ENCODE measurements at regions not wholly inside any gene's neighbourhood (a gene's known extent, or its start where the extent isn't known, plus 50 kb on each side); places are given as distances from the start of the nearest gene placed in this dataset.

GRCh38 chr15:98062869-98063268 lies 102.4 kb downstream of the ARRDC4 start:
- CTCF ChIA-PET, result no interaction called here
- no peaks in the 10 kb centered on the region for H3K4me1 Mint-ChIP-seq (ENCODE audit: low read depth, unreplicated experiment)
- H3K27ac Mint-ChIP-seq (ENCODE audit: unreplicated experiment), result no peak overlapping the region
- no peaks in the 10 kb centered on the region for H3K36me3 Mint-ChIP-seq (ENCODE audit: insufficient read depth, unreplicated experiment)
- DNase-seq, result no peak
- POLR2A ChIA-PET, result no interaction called here
- Histone ChIP-seq H3K27me3 (replicated peaks; ENCODE audit: control insufficient read depth, insufficient read depth, low read length) (no peaks in the 10 kb centered on the region), H3K4me1 (no peaks in the 10 kb centered on the region), H3K4me3 (ENCODE audit: low read depth, low read length) (no peak overlapping the region), H3K36me3 (ENCODE audit: control insufficient read depth, insufficient read depth, low read length) (no peaks in the 10 kb centered on the region), H3K9me3 (no peaks in the 10 kb centered on the region)
- H3K9me3 Mint-ChIP-seq (ENCODE audit: unreplicated experiment), result peaks cover 18% of the 10 kb centered on the region
- no peak for TF ChIP-seq CTCF (IDR thresholded peaks at IDR 0.05; ENCODE audit: insufficient read depth in 1 of 2, low read depth in 1 of 2, low read length in 1 of 2, severe bottlenecking in 1 of 2, unreplicated experiment in 1 of 2)
- intact Hi-C loops (cut with micrococcal nuclease; ENCODE audit: unreplicated experiment), result no loop called here
- H3K4me3 Mint-ChIP-seq (ENCODE audit: unreplicated experiment), result no peak overlapping the region
- no TSS peak for BruUV-seq (replicated peaks)
- H3K27me3 Mint-ChIP-seq (ENCODE audit: insufficient read depth, unreplicated experiment), result peaks cover 6% of the 10 kb centered on the region

GRCh38 chr15:98063315-98063714 lies 102.8 kb downstream of the ARRDC4 start:
- intact Hi-C loops (cut with micrococcal nuclease; ENCODE audit: unreplicated experiment), result no loop called here
- no peaks in the 10 kb centered on the region for H3K27me3 ChIP-seq (replicated peaks; ENCODE audit: control insufficient read depth, insufficient read depth, low read length)
- no TSS peak for BruUV-seq (replicated peaks)
- H3K9me3 ChIP-seq, result no peaks in the 10 kb centered on the region
- H3K4me1 ChIP-seq, result no peaks in the 10 kb centered on the region
- Mint-ChIP-seq H3K27me3 (ENCODE audit: insufficient read depth, unreplicated experiment) (peaks cover 6% of the 10 kb centered on the region), H3K27ac (ENCODE audit: unreplicated experiment) (no peak overlapping the region), H3K9me3 (ENCODE audit: unreplicated experiment) (peaks cover 18% of the 10 kb centered on the region), H3K4me3 (ENCODE audit: unreplicated experiment) (no peak overlapping the region), H3K36me3 (ENCODE audit: insufficient read depth, unreplicated experiment) (no peaks in the 10 kb centered on the region), H3K4me1 (ENCODE audit: low read depth, unreplicated experiment) (no peaks in the 10 kb centered on the region)
- ChIA-PET CTCF (no interaction called here), POLR2A (no interaction called here)
- no peak for TF ChIP-seq CTCF (IDR thresholded peaks at IDR 0.05; ENCODE audit: insufficient read depth in 1 of 2, low read depth in 1 of 2, low read length in 1 of 2, severe bottlenecking in 1 of 2, unreplicated experiment in 1 of 2)
- DNase-seq, result no peak
- no peak overlapping the region for H3K4me3 ChIP-seq (ENCODE audit: low read depth, low read length)
- H3K36me3 ChIP-seq (ENCODE audit: control insufficient read depth, insufficient read depth, low read length), result no peaks in the 10 kb centered on the region

- BruUV-seq (replicated peaks), result no TSS peak
- Histone ChIP-seq H3K36me3 (ENCODE audit: control insufficient read depth, insufficient read depth, low read length) (no peaks in the 10 kb centered on the region), H3K9me3 (no peaks in the 10 kb centered on the region), H3K4me3 (ENCODE audit: low read depth, low read length) (no peak overlapping the region), H3K27me3 (replicated peaks; ENCODE audit: control insufficient read depth, insufficient read depth, low read length) (no peaks in the 10 kb centered on the region), H3K4me1 (no peaks in the 10 kb centered on the region)
- H3K36me3 Mint-ChIP-seq (ENCODE audit: insufficient read depth, unreplicated experiment), result no peaks in the 10 kb centered on the region
- POLR2A ChIA-PET, result no interaction called here
- peaks cover 6% of the 10 kb centered on the region for H3K27me3 Mint-ChIP-seq (ENCODE audit: insufficient read depth, unreplicated experiment)
- no peak for TF ChIP-seq CTCF (IDR thresholded peaks at IDR 0.05; ENCODE audit: insufficient read depth in 1 of 2, low read depth in 1 of 2, low read length in 1 of 2, severe bottlenecking in 1 of 2, unreplicated experiment in 1 of 2)
- CTCF ChIA-PET, result no interaction called here
- H3K4me3 Mint-ChIP-seq (ENCODE audit: unreplicated experiment), result no peak overlapping the region
- no peak for DNase-seq
- H3K27ac Mint-ChIP-seq (ENCODE audit: unreplicated experiment), result no peak overlapping the region
- no peaks in the 10 kb centered on the region for H3K4me1 Mint-ChIP-seq (ENCODE audit: low read depth, unreplicated experiment)
- intact Hi-C loops (cut with micrococcal nuclease; ENCODE audit: unreplicated experiment), result no loop called here
- H3K9me3 Mint-ChIP-seq (ENCODE audit: unreplicated experiment), result peaks cover 12% of the 10 kb centered on the region
Observed at GRCh38 chr15:98063871-98064270, 103.4 kb downstream of the ARRDC4 start.

Measured in Caco-2 (cell line).